ENCODE measurements at regions not wholly inside any gene's neighbourhood (a gene's known extent, or its start where the extent isn't known, plus 50 kb on each side); places are given as distances from the start of the nearest gene placed in this dataset.

GRCh38 chr2:240225131-240225530 lies 84.7 kb upstream of the OTOS start:
- CTCF ChIA-PET, result no interaction called here
- POLR2A ChIA-PET, result no interaction called here

DNA sequence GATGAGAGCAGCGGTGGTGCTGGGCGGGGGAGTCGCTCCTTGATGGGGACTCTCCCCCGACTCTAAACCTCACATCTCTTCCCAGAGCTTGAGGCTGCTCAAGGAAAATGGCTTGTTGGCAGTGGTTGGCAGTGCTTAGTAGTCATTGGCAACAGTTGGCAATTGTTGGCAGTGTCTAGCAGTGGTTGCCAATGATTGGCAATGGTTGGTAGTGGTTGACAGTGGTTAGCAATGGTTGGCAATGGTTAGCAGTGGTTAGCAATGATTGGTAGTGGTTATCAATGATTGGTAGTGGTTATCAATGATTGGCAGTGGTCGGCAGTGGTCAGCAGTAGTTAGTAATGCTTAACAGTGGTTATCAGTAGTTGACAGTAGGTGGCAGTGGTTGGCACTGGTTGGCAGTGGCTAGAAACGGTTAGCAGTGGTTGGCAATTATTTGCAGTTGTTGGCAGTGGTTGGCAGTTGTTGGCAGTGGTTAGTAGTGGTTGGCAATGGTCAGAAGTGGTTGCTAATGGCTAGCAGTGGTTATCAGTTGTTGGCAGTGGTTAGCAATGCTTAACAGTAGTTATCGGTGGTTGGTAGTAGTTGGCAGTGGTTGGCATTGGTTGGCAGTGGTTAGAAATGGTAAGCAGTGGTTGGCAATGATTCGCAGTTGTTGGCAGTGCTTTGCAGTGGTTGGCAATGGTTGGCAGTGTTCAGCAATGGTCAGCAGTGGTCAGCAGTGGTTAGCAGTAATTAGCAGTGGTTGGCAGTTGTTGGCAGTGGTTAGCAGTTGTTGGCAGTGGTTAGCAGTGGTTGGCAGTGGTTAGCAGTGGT lies 85.4 kb upstream of the OTOS start:
- ChIA-PET POLR2A (no interaction called here), CTCF (no interaction called here)

DNA sequence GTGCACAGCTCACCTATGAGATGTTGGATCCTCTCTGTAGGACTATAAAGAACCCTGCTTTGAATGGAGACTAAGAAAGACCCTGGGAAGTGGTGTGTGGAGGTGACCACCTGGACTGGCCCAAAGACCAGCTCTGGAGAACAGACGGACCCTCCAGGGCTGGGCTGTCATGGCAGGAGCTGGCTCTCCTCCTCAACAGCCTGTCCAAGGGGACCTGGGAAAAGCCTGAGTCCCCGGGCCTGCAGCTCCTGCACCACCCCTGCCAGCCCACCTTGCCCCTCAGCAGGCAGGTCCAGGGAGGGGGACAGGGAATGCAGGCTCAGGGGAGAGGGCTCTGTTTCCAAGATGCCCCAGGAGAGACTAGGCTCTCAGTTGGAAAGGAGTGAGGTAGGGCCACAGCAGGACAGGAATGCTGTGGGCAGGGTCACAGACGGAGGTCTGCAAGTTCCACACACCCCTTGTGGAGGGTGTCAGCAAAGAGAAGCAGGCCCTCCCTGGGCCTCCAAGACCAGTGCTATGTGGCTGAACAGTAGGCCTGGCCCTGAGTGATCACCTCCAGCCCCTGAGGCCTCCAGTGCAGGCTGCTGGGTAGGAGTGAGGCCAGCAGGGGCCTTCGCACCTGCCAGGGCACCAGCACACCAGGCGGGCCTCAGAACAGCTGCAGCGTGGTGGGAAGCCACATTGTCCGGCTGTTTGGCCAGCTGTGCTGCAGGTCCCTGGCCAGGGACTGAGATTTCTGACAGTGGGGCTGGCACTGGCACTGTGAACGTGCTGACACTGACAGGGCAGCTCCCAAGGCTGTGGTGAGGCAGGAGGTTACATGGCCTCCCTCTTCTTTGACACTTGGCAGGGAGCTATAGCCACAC lies 86.4 kb upstream of the OTOS start:
- ChIA-PET POLR2A (no interaction called here), CTCF (interaction anchor here (1.2 to 1.3 kb wide), 2 partner anchors 13 to 159 kb away, joined by 3 read pairs; no protein-coding TSS in a partner anchor)

- CTCF ChIA-PET, result interaction anchor here (1.2 to 1.3 kb wide), 2 partner anchors 13 to 158 kb away, joined by 3 read pairs; no protein-coding TSS in a partner anchor
- POLR2A ChIA-PET, result no interaction called here
Measured at GRCh38 chr2:240227538-240228428, 87.3 kb upstream of the OTOS start.

GRCh38 chr2:240229005-240229404 lies 88.5 kb upstream of the OTOS start:
- ChIA-PET POLR2A (no interaction called here), CTCF (no interaction called here)

DNA sequence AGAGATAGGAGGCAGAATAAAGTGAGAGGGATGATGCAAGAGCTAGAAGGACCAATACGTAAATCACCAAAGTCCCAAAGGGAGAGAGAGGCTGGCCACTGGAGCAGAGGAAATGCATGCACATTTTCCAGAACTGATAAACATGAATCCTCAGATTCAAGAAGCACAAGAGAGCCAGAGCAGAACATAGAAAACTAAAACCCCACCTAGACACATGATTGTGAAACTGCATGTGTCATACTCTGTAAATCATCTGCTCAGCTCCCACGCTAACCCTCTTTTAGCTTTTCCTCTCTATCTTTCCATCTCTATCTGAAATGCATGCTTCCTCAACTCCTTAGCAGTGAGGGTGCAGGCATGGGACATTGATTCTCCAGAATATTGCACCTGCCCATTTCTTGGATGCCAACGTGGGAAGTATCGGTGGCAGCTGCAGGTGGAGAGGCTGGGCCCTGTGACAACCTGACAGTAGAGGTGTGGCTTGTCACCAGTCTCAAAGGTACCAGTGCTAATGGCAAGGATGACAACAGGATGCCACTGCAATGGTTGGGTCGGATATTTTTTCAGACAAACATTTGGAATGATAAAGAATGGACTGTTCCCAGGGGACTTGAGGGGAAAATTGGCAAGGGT lies 89.3 kb upstream of the OTOS start:
- ChIA-PET POLR2A (no interaction called here), CTCF (no interaction called here)

- CTCF ChIA-PET, result no interaction called here
Measured at GRCh38 chr2:240230291-240230931, 90.0 kb upstream of the OTOS start.

DNA sequence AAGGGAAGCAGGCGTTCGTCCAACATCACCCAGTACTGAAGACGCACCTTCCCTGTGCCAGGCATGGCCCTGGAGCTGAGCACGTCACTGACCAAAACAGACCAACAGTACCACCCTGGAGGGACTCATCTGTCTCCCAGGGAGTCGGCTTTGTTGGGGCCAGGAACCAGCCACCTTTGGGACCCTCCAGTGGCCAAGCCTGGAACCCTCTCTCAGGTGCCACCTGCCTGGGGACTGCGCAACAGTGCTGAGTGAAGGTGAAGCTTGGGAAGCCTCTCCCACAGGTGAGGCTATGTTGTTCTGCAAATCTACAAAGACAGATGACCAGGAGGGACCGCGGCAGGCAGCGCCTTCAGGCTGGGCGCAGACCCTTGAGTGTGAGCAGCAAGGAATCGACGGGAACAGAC lies 91.4 kb upstream of the OTOS start:
- CTCF ChIA-PET, result interaction anchor here (1.4 to 1.7 kb wide), 2 partner anchors 10 to 204 kb away, joined by 4 to 7 read pairs; partner anchors contain the start of gene GPC1
- POLR2A ChIA-PET, result no interaction called here

More at GRCh38 chr2:240230291-240230931, 90.0 kb upstream of the OTOS start:
- POLR2A ChIA-PET, result no interaction called here

GRCh38 chr2:240232264-240232915 lies 91.9 kb upstream of the OTOS start:
- POLR2A ChIA-PET, result no interaction called here

GRCh38 chr2:240232961-240233884 lies 92.8 kb upstream of the OTOS start:
- POLR2A ChIA-PET, result interaction anchor here (0.6 kb wide), 2 partner anchors 210 to 231 kb away, joined by 5 to 8 read pairs; no protein-coding TSS in a partner anchor
- CTCF ChIA-PET, result interaction anchor here (1.4 to 1.7 kb wide), 2 partner anchors 8 to 203 kb away, joined by 4 to 7 read pairs; partner anchors contain the start of gene GPC1

More at GRCh38 chr2:240232264-240232915, 91.9 kb upstream of the OTOS start:
- CTCF ChIA-PET, result interaction anchor here (1.4 to 1.7 kb wide), 2 partner anchors 9 to 204 kb away, joined by 4 to 7 read pairs; partner anchors contain the start of gene GPC1

DNA sequence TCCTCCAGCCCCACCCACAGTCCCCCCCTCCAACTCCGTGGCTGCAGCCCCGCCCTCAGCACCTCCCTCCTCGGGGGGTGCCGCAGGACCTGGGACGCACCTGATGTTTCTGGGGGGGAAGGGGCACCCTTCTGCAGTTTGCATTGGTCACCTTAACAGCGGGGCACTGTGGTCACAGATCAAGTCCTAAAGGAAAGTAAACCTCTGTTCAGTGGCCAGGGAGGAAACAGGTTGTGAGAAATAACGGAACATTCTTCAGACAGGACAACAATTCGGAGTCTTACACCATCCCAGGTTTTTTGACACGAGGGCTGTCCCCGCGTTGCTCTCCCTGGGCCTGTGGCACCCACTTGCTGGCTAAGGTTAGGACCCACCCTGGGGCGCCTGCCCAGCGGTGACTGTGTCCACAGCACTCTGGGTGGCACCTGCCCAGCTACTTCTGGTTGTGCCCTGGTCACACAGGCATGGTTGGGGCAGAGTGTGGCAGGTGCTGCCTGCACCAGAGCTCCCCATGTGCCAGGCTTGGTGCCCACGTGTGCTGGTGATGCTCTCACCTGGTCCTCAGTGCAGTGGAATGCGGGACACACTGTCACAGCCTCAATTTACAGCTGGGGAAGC lies 93.5 kb upstream of the OTOS start:
- ChIA-PET CTCF (no interaction called here), POLR2A (interaction anchor here (0.6 kb wide), 2 partner anchors 210 to 230 kb away, joined by 5 to 8 read pairs; no protein-coding TSS in a partner anchor)

DNA sequence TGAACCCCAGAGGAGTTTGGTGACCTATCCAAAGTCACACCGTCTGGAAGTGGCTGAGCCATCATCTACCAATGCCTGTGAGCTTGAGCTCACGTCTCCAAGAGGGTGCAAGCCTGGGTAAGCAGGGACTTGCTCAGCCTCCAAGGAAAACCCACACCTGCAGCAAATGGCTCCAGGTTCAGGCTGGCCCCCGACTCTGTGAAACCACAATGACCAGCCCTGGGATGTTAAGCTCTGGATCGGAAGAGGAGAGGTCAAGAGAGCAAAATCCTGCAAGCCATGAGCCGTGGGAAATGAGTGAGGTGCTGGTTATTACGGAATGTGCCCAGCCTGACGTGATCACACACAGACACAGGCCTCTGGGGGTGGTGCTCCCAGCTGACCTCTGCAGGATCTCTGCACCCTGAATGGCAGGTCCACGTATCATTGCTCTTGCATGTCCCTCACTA lies 94.1 kb upstream of the OTOS start:
- ChIA-PET POLR2A (no interaction called here), CTCF (no interaction called here)

- ChIA-PET POLR2A (no interaction called here), CTCF (no interaction called here)
Measured at GRCh38 chr2:240235149-240235803, 94.8 kb upstream of the OTOS start.

GRCh38 chr2:240235811-240236210 lies 95.4 kb upstream of the OTOS start:
- ChIA-PET CTCF (no interaction called here), POLR2A (no interaction called here)

- ChIA-PET CTCF (no interaction called here), POLR2A (no interaction called here)
Measured at GRCh38 chr2:240236217-240237111, 96.0 kb upstream of the OTOS start.

Data from activated CD8-positive, alpha-beta memory T cell treated with anti-CD3 and anti-CD28 coated beads for 36 hours (primary cell).